Suprapubic skin (tissue), 3 donors: ENCODE measurements at regions not wholly inside any gene's neighbourhood (a gene's known extent, or its start where the extent isn't known, plus 50 kb on each side); places are given as distances from the start of the nearest gene placed in this dataset.

ENCODE experiments used
- CTCF ChIP-seq, 2 donors: fragments of 200-600 bp in 1 of 2; fragments of 450-650 bp in 1 of 2; sonication (generic) in 1 of 2; IDR thresholded peaks; one replicate each; pipeline ENCODE4 v1.5.1; 2016 to 2019; ENCODE audit warnings: antibody characterized with exemption in 2 of 2, mild to moderate bottlenecking in 1 of 2, moderate library complexity in 1 of 2
- EP300 ChIP-seq: sonication (generic); formaldehyde crosslinking; IDR thresholded peaks from one replicate; pipeline ENCODE4 v1.6.1; 2017; ENCODE audit warnings: antibody characterized with exemption
- POLR2A ChIP-seq, 2 donors: fragments of 450-650 bp; IDR thresholded peaks; one replicate each; pipeline ENCODE4 v1.6.1; 2017; ENCODE audit warnings: antibody characterized with exemption in 2 of 2, mild to moderate bottlenecking in 2 of 2, moderate library complexity in 2 of 2

- no peak for TF ChIP-seq POLR2A (IDR thresholded peaks at IDR 0.05)
- TF ChIP-seq EP300: no peak
- no peak for TF ChIP-seq CTCF (IDR thresholded peaks at IDR 0.05)
Observed at GRCh38 chr20:24164360-24164759, 175.8 kb upstream of the GGTLC1 start.
